SK-N-SH (cell line): ENCODE measurements at regions not wholly inside any gene's neighbourhood (a gene's known extent, or its start where the extent isn't known, plus 50 kb on each side); places are given as distances from the start of the nearest gene placed in this dataset.

ENCODE experiments used
- CTCF ChIA-PET: fragments of 300-600, 350-600 bp; formaldehyde crosslinking; extraction: SDS; loops from one replicate; lab custom pipeline; 2021; lab: Yijun Ruan, JAX
- POLR2A ChIA-PET: fragments of 350-600 bp; sonication (Branson Sonifier 250); formaldehyde crosslinking; extraction: SDS; loops from one replicate; lab custom pipeline; 2020; ENCODE audit warnings: antibody characterized with exemption, inconsistent platforms; lab: Yijun Ruan, JAX
- DNase-seq: peaks from one replicate; pipeline ENCODE4 v3.0.0; 2012
- H2AFZ ChIP-seq: fragments of 200-600 bp; sonication (generic); 2 replicates; pipeline ENCODE4 v1.8.1; 2016; ENCODE audit warnings: antibody characterized with exemption, mild to moderate bottlenecking, low read depth
- H3F3A ChIP-seq: fragments of 200-600 bp; sonication (generic); replicated peaks from 2 replicates; pipeline ENCODE3; 2016; ENCODE audit warnings: antibody characterized with exemption, mild to moderate bottlenecking; ENCODE audit not compliant: insufficient read depth
- H3K27ac ChIP-seq, 2 experiments: fragments of 200-500 bp in 1 of 2; fragments of 200-600 bp in 1 of 2; sonication (Bioruptor generic) in 1 of 2; sonication (generic), shearing (Covaris generic) in 1 of 2; 2 replicates each; pipeline versions ENCODE4 v1.5.1 to v1.6.1; 2014 to 2016; ENCODE audit warnings: low read depth in 2 of 2, inconsistent platforms in 1 of 2, low read length in 1 of 2, mild to moderate bottlenecking in 1 of 2, mixed read lengths in 1 of 2
- H3K27me3 ChIP-seq: fragments of 200-600 bp; sonication (generic), shearing (Covaris generic); 2 replicates; pipeline ENCODE4 v1.6.1; 2016; ENCODE audit warnings: mixed run types; ENCODE audit not compliant: insufficient read depth
- H3K36me3 ChIP-seq, 2 experiments: fragments of 200-500 bp in 1 of 2; fragments of 200-600 bp in 1 of 2; sonication (Bioruptor generic) in 1 of 2; sonication (generic) in 1 of 2; replicated peaks in 1 of 2; 2 replicates each; pipeline versions ENCODE3 to v1.5.1; 2014 to 2016; ENCODE audit warnings: low read length in 1 of 2, mild to moderate bottlenecking in 1 of 2; ENCODE audit not compliant: insufficient read depth in 2 of 2, control insufficient read depth in 1 of 2
- H3K4me1 ChIP-seq, 2 experiments: fragments of 200-500 bp in 1 of 2; fragments of 200-600 bp in 1 of 2; sonication (Bioruptor generic) in 1 of 2; sonication (generic), shearing (Covaris generic) in 1 of 2; 2 replicates each; pipeline versions ENCODE4 v1.5.1 to v1.6.1; 2014 to 2016; ENCODE audit warnings: low read depth in 1 of 2, low read length in 1 of 2, mixed run types in 1 of 2; ENCODE audit not compliant: insufficient read depth in 2 of 2, control insufficient read depth in 1 of 2
- H3K4me2 ChIP-seq: fragments of 200-600 bp; sonication (generic), shearing (Covaris generic); 2 replicates; pipeline ENCODE4 v1.6.1; 2017; ENCODE audit warnings: mixed run types
- H3K4me3 ChIP-seq, 2 experiments: fragments of 200-500 bp in 1 of 2; fragments of 200-600 bp in 1 of 2; sonication (Bioruptor generic) in 1 of 2; sonication (generic), shearing (Covaris generic) in 1 of 2; 2 replicates each; pipeline versions ENCODE4 v1.5.1 to v1.8.1; 2014 to 2016; ENCODE audit warnings: low read depth in 2 of 2, inconsistent platforms in 1 of 2, low read length in 1 of 2, mild to moderate bottlenecking in 1 of 2, mixed read lengths in 1 of 2, moderate library complexity in 1 of 2
- H3K79me2 ChIP-seq: fragments of 200-600 bp; sonication (generic); 2 replicates; pipeline ENCODE4 v1.8.1; 2017; ENCODE audit warnings: mild to moderate bottlenecking; ENCODE audit not compliant: insufficient read depth
- H3K9ac ChIP-seq: fragments of 200-600 bp; sonication (generic); 2 replicates; pipeline ENCODE4 v1.6.1; 2017; ENCODE audit warnings: mixed run types
- H3K9me2 ChIP-seq: fragments of 200-600 bp; sonication (generic); 2 replicates; pipeline ENCODE4 v1.6.1; 2017; ENCODE audit warnings: mixed run types
- H3K9me3 ChIP-seq: fragments of 200-600 bp; sonication (generic); 2 replicates; pipeline ENCODE4 v1.6.1; 2017; ENCODE audit warnings: mixed run types, mild to moderate bottlenecking, moderate library complexity
- H4K20me1 ChIP-seq: fragments of 200-600 bp; sonication (generic); 2 replicates; pipeline ENCODE4 v1.6.1; 2017; ENCODE audit warnings: mild to moderate bottlenecking, mixed run types; ENCODE audit not compliant: insufficient read depth
- CHD2 ChIP-seq: fragments of 150-350 bp; IDR thresholded peaks from 2 replicates; pipeline ENCODE4 v1.6.1; 2018; ENCODE audit warnings: low read length; ENCODE audit not compliant: partially characterized antibody
- ELF1 ChIP-seq: IDR thresholded peaks from 2 replicates; pipeline ENCODE4 v1.4.0; 2012
- EZH2phosphoT487 ChIP-seq: fragments of 200-600 bp; sonication (generic); IDR thresholded peaks from 2 replicates; pipeline ENCODE4 v1.6.1; 2017; ENCODE audit warnings: low read depth, mixed run types, mild to moderate bottlenecking, antibody characterized with exemption, moderate library complexity, borderline replicate concordance
- FOXJ3 ChIP-seq: sonication (generic); formaldehyde crosslinking; IDR thresholded peaks from 2 replicates; pipeline ENCODE4 v1.5.1; 2020; ENCODE audit warnings: mild to moderate bottlenecking, missing genetic modification reagents
- IRF3 ChIP-seq: fragments of 150-350 bp; IDR thresholded peaks from 2 replicates; pipeline ENCODE4 v1.6.1; 2016; ENCODE audit warnings: mild to moderate bottlenecking, low read depth, low read length
- JUND ChIP-seq: IDR thresholded peaks from 2 replicates; pipeline ENCODE4 v1.4.0; 2012
- MXI1 ChIP-seq: IDR thresholded peaks from 2 replicates; pipeline ENCODE4 v1.6.1; 2012; ENCODE audit warnings: mild to moderate bottlenecking, low read depth, low read length, improper control_type of control experiment
- NFIC ChIP-seq: IDR thresholded peaks from 2 replicates; pipeline ENCODE4 v1.4.0; 2012; ENCODE audit warnings: borderline replicate concordance
- PBX3 ChIP-seq: IDR thresholded peaks from 2 replicates; pipeline ENCODE4; 2012
- SMC3 ChIP-seq: IDR thresholded peaks from 2 replicates; pipeline ENCODE4 v1.6.1; 2012; ENCODE audit warnings: low read depth, low read length, improper control_type of control experiment
- TCF12 ChIP-seq: IDR thresholded peaks from 2 replicates; pipeline ENCODE4 v1.4.0; 2012
- TEAD4 ChIP-seq: IDR thresholded peaks from 2 replicates; pipeline ENCODE4 v1.4.0; 2012; ENCODE audit warnings: mild to moderate bottlenecking, borderline replicate concordance; ENCODE audit not compliant: insufficient read depth
- USF1 ChIP-seq: IDR thresholded peaks from 2 replicates; pipeline ENCODE4 v1.4.0; 2012; ENCODE audit warnings: low read depth, borderline replicate concordance
- WGBS: methylation state at CpG from one replicate; pipeline ENCODE4 v1.1.6; 2017; ENCODE audit warnings: low lambda C conversion rate; 5-methylcytosine and 5-hydroxymethylcytosine counted together
- TF ChIP-seq, protein P1 (sequence below): IDR thresholded peaks from 2 replicates; pipeline ENCODE4 v1.6.1; 2012; ENCODE audit warnings: mild to moderate bottlenecking, low read depth, low read length, moderate library complexity
- TF ChIP-seq, protein P2 (sequence below): fragments of 200-600 bp; sonication (generic); IDR thresholded peaks from 2 replicates; pipeline ENCODE4 v1.6.1; 2017; ENCODE audit warnings: antibody characterized with exemption, mild to moderate bottlenecking, moderate library complexity
- TF ChIP-seq, protein P3 (sequence below): IDR thresholded peaks from 2 replicates; pipeline ENCODE4 v1.4.0; 2012; ENCODE audit warnings: low read depth, borderline replicate concordance

DNA sequence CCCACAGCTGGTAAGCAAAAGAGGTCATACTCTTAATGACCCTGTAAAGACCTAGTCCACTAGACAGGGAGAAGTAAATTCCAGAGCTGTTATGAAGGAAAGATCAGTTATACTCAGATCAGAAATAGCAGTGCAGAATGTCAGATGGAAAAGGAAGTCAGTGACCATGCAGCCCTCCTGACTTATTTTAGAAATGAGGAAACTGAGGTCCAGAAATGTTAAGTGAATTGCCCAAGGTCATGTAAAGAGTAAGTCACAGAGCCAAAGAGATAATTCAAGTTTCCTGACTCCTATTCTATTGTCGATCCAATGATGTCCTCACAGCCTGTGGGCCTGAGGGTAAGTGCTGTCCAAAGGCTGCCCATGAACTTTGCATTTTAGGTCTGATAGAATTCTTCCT is 214.9 kb upstream of the IL12B start:
- ChIA-PET CTCF (no interaction called here), POLR2A (no interaction called here)
- DNase-seq: no peak
- no peak overlapping the region for H3K27ac ChIP-seq
- H3K9me3 ChIP-seq: no peaks in the 10 kb centered on the region
- 55% methylated on average over 1 of the region's 1 CpG for WGBS
- H4K20me1 ChIP-seq: no peaks in the 10 kb centered on the region
- peaks cover 0 to 11% of the 10 kb centered on the region in 2 experiments; a peak in 1 of 4 replicates for H3K4me1 ChIP-seq
- no peaks in the 10 kb centered on the region for H3K79me2 ChIP-seq
- H3K4me2 ChIP-seq: peak overlapping the region; percentile 60; the same call in 1 of the 2 replicates
- no peak for TF ChIP-seq MXI1
- no peak for TF ChIP-seq IRF3
- no peak for TF ChIP-seq TCF12
- no peak for TF ChIP-seq JUND
- no peak overlapping the region for H3K4me3 ChIP-seq
- H2AFZ ChIP-seq: 0 out of 2 replicates have a peak overlapping the region, but pooled peaks have one; percentile 27
- peaks cover 11% of the 10 kb centered on the region for H3F3A ChIP-seq
- no peaks in the 10 kb centered on the region for H3K9me2 ChIP-seq
- H3K27me3 ChIP-seq: no peaks in the 10 kb centered on the region
- no peaks in the 10 kb centered on the region for H3K36me3 ChIP-seq
- no peak overlapping the region for H3K9ac ChIP-seq

DNA sequence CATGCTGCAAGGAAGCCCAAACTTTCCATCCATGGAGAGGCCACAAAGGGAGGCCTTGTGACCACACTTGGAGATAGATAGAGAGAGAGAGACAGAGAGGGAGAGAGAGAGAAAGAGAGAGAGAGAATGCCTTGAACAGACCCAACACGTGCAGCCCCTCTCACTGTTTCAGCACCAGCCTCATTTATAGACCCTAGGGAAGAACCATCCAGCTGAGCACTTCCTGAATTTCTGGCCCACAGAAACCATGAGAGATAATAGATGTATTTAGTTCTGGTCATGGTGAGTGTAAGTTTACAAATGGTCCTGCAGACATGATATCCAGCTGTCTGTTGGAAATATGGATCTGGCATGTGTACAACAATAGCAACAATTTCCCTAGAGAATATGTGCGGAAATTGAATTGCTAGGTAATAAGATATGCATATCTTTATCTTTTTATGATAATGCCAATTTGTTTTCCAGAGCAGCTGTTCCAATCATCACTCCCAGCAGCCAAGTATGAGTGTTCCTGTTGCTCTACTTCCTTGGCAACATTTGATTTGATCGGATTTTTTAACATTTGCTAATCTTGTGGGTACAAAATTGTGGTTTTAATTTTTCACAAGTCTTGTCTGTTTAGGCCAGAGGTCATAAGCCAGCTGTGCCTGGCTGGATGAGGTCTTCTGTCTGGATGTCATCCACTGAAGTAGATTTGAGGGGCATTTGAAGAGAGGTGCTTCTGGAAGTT is 217.3 kb upstream of the IL12B start:
- Histone ChIP-seq H3K79me2 (no peaks in the 10 kb centered on the region), H3K36me3 (no peaks in the 10 kb centered on the region), H2AFZ (no peak overlapping the region), H3F3A (peaks cover 11% of the 10 kb centered on the region), H3K27me3 (no peaks in the 10 kb centered on the region), H3K9me3 (no peaks in the 10 kb centered on the region), H3K9me2 (no peaks in the 10 kb centered on the region), H3K4me2 (no peak overlapping the region), H3K9ac (no peak overlapping the region), H3K4me3 (no peak overlapping the region), H3K27ac (no peak overlapping the region), H4K20me1 (no peaks in the 10 kb centered on the region), H3K4me1 (peaks cover 0 to 11% of the 10 kb centered on the region in 2 experiments; a peak in 1 of 4 replicates)
- ChIA-PET CTCF (no interaction called here), POLR2A (no interaction called here)
- 29% methylated on average over 3 of the region's 3 CpGs for WGBS
- no peak for DNase-seq
- TF ChIP-seq FOXJ3 (CRISPR knock-in tag) (no peak), USF1 (no peak), NFIC (no peak), CHD2 (no peak), ELF1 (no peak), EZH2phosphoT487 (no peak), SMC3 (no peak), TEAD4 (no peak), MXI1 (no peak), PBX3 (no peak)
- TF ChIP-seq, protein P1, sequence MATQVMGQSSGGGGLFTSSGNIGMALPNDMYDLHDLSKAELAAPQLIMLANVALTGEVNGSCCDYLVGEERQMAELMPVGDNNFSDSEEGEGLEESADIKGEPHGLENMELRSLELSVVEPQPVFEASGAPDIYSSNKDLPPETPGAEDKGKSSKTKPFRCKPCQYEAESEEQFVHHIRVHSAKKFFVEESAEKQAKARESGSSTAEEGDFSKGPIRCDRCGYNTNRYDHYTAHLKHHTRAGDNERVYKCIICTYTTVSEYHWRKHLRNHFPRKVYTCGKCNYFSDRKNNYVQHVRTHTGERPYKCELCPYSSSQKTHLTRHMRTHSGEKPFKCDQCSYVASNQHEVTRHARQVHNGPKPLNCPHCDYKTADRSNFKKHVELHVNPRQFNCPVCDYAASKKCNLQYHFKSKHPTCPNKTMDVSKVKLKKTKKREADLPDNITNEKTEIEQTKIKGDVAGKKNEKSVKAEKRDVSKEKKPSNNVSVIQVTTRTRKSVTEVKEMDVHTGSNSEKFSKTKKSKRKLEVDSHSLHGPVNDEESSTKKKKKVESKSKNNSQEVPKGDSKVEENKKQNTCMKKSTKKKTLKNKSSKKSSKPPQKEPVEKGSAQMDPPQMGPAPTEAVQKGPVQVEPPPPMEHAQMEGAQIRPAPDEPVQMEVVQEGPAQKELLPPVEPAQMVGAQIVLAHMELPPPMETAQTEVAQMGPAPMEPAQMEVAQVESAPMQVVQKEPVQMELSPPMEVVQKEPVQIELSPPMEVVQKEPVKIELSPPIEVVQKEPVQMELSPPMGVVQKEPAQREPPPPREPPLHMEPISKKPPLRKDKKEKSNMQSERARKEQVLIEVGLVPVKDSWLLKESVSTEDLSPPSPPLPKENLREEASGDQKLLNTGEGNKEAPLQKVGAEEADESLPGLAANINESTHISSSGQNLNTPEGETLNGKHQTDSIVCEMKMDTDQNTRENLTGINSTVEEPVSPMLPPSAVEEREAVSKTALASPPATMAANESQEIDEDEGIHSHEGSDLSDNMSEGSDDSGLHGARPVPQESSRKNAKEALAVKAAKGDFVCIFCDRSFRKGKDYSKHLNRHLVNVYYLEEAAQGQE: no peak
- TF ChIP-seq, protein P2, sequence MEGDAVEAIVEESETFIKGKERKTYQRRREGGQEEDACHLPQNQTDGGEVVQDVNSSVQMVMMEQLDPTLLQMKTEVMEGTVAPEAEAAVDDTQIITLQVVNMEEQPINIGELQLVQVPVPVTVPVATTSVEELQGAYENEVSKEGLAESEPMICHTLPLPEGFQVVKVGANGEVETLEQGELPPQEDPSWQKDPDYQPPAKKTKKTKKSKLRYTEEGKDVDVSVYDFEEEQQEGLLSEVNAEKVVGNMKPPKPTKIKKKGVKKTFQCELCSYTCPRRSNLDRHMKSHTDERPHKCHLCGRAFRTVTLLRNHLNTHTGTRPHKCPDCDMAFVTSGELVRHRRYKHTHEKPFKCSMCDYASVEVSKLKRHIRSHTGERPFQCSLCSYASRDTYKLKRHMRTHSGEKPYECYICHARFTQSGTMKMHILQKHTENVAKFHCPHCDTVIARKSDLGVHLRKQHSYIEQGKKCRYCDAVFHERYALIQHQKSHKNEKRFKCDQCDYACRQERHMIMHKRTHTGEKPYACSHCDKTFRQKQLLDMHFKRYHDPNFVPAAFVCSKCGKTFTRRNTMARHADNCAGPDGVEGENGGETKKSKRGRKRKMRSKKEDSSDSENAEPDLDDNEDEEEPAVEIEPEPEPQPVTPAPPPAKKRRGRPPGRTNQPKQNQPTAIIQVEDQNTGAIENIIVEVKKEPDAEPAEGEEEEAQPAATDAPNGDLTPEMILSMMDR: no peak
- TF ChIP-seq, protein P3, sequence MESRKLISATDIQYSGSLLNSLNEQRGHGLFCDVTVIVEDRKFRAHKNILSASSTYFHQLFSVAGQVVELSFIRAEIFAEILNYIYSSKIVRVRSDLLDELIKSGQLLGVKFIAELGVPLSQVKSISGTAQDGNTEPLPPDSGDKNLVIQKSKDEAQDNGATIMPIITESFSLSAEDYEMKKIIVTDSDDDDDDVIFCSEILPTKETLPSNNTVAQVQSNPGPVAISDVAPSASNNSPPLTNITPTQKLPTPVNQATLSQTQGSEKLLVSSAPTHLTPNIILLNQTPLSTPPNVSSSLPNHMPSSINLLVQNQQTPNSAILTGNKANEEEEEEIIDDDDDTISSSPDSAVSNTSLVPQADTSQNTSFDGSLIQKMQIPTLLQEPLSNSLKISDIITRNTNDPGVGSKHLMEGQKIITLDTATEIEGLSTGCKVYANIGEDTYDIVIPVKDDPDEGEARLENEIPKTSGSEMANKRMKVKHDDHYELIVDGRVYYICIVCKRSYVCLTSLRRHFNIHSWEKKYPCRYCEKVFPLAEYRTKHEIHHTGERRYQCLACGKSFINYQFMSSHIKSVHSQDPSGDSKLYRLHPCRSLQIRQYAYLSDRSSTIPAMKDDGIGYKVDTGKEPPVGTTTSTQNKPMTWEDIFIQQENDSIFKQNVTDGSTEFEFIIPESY: no peak
